PC-9 (cell line): ENCODE measurements at regions not wholly inside any gene's neighbourhood (a gene's known extent, or its start where the extent isn't known, plus 50 kb on each side); places are given as distances from the start of the nearest gene placed in this dataset.

ENCODE experiments used
- CTCF ChIP-seq: fragments of 200-600 bp; sonication (generic); conservative IDR thresholded peaks from 2 replicates; pipeline ENCODE4 v1.6.1; 2017; ENCODE audit warnings: mixed run types, antibody characterized with exemption, mild to moderate bottlenecking, moderate library complexity
- EZH2 ChIP-seq: fragments of 200-600 bp; sonication (generic); IDR thresholded peaks from 2 replicates; pipeline ENCODE4 v1.8.0; 2017; ENCODE audit warnings: antibody characterized with exemption, low read depth

DNA sequence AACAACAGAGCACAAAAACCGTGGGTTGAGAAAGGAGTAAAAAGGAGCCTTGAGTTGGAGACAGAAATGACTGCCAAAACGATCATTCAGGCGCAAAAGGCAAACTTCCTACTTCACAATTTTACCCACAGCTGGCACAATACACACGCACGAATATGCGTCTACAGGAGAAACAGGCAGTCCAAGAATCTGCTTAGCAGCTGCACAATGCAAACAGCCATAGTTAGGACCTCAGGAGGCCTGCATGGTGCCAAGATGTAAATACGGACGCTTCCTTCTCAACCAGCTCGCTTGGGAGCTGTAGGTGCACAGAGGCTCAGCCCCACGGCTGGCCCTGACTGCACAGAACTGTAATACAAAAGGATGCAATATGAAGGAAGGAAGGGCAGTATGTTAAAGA lies 250.1 kb upstream of the CAND1 start:
- TF ChIP-seq CTCF (no peak), EZH2 (no peak)
